SU-DHL-6 (cell line): ENCODE measurements at regions not wholly inside any gene's neighbourhood (a gene's known extent, or its start where the extent isn't known, plus 50 kb on each side); places are given as distances from the start of the nearest gene placed in this dataset.

ENCODE experiments used
- CTCF ChIP-seq: fragments of 200-600 bp; sonication (generic); IDR thresholded peaks from one replicate; pipeline ENCODE4 v1.5.1; 2017; ENCODE audit warnings: antibody characterized with exemption, mild to moderate bottlenecking, low read length, moderate library complexity; ENCODE audit not compliant: insufficient read depth, poor library complexity, severe bottlenecking
- EZH2phosphoT487 ChIP-seq: fragments of 200-600 bp; sonication (generic), shearing (Covaris generic); conservative IDR thresholded peaks from 2 replicates; pipeline ENCODE4 v1.6.1; 2018; ENCODE audit warnings: mild to moderate bottlenecking, antibody characterized with exemption, low read length, moderate library complexity, mixed read lengths

DNA sequence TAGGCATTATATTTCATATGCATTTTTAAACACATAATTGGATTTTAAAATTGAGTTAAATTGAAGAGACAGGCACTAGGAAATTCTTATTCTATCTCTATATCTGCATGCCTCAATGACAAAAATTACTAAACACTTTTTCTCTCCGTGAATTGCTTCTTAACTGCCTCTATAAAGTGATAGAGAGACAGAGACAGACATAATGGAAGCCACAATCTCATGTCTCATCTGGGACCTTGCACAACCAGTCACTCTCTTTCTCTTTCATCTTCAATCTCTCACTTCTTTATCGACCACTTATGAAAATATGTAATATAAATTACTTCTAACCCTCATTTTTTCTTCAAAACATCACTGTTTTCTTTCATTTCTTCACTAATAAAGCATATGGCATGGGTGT, 238.9 kb upstream of the ZNF804A start:
- TF ChIP-seq CTCF (no peak), EZH2phosphoT487 (no peak)
